GM23338 (cell line): ENCODE measurements at regions not wholly inside any gene's neighbourhood (a gene's known extent, or its start where the extent isn't known, plus 50 kb on each side); places are given as distances from the start of the nearest gene placed in this dataset.

ENCODE experiments used
- ATAC-seq: fragments of 200-7000 bp; cut with Tn5 transposase; 3 replicates; pipeline ENCODE4 v1.9.1; 2020
- DNase-seq: peaks from one replicate; pipeline ENCODE4 v3.0.0-alpha.2; 2015; ENCODE audit warnings: low spot score
- H2AFZ ChIP-seq: fragments of 200-600 bp; sonication (generic); 2 replicates; pipeline ENCODE4 v1.8.0; 2016; ENCODE audit warnings: antibody characterized with exemption, mild to moderate bottlenecking, moderate library complexity
- H3F3A ChIP-seq: fragments of 200-600 bp; sonication (generic); replicated peaks from 2 replicates; pipeline ENCODE4 v1.8.0; 2017; ENCODE audit warnings: antibody characterized with exemption, mixed run types, low read depth
- H3K27ac ChIP-seq: fragments of 200-600 bp; sonication (generic); 2 replicates; pipeline ENCODE4 v1.6.1; 2016; ENCODE audit warnings: low read depth
- H3K27me3 ChIP-seq: fragments of 200-600 bp; sonication (generic); 2 replicates; pipeline ENCODE4 v1.8.0; 2016; ENCODE audit warnings: mild to moderate bottlenecking, mixed run types, moderate library complexity; ENCODE audit not compliant: insufficient read depth
- H3K36me3 ChIP-seq: fragments of 200-600 bp; sonication (generic); 2 replicates; pipeline ENCODE4 v1.8.0; 2016; ENCODE audit warnings: mild to moderate bottlenecking; ENCODE audit not compliant: insufficient read depth
- H3K4me1 ChIP-seq: fragments of 200-600 bp; sonication (generic); 2 replicates; pipeline ENCODE4 v1.8.0; 2016; ENCODE audit warnings: mild to moderate bottlenecking, moderate library complexity; ENCODE audit not compliant: insufficient read depth
- H3K4me2 ChIP-seq: fragments of 200-600 bp; sonication (generic); 2 replicates; pipeline ENCODE4 v1.7.1; 2017; ENCODE audit warnings: mixed run types
- H3K4me3 ChIP-seq: fragments of 200-600 bp; sonication (generic); 2 replicates; pipeline ENCODE4 v1.6.1; 2016; ENCODE audit warnings: mixed run types
- H3K79me2 ChIP-seq: fragments of 200-600 bp; sonication (generic); replicated peaks from 2 replicates; pipeline ENCODE4 v1.8.0; 2017; ENCODE audit warnings: mild to moderate bottlenecking; ENCODE audit not compliant: insufficient read depth
- H3K9me2 ChIP-seq: fragments of 200-600 bp; sonication (generic); 2 replicates; pipeline ENCODE4 v1.8.0; 2017; ENCODE audit not compliant: insufficient read depth
- H4K20me1 ChIP-seq: fragments of 200-600 bp; sonication (generic); replicated peaks from 2 replicates; pipeline ENCODE4 v1.8.0; 2017; ENCODE audit warnings: mild to moderate bottlenecking; ENCODE audit not compliant: insufficient read depth
- H3K27ac Mint-ChIP-seq: 2 replicates; pipeline ENCODE4 v1.8.0; 2020; ENCODE audit warnings: inconsistent platforms, mild to moderate bottlenecking, moderate library complexity, mixed read lengths
- H3K27me3 Mint-ChIP-seq: 3 replicates; pipeline ENCODE4 v1.8.0; 2022; ENCODE audit warnings: low read depth, mild to moderate bottlenecking, moderate library complexity, mixed read lengths, inconsistent platforms; ENCODE audit not compliant: insufficient read depth, poor library complexity
- H3K36me3 Mint-ChIP-seq: 3 replicates; pipeline ENCODE4 v1.8.0; 2021; ENCODE audit warnings: low read depth, mild to moderate bottlenecking, inconsistent platforms, moderate library complexity, mixed read lengths
- H3K4me1 Mint-ChIP-seq: 3 replicates; pipeline ENCODE4 v1.8.0; 2020; ENCODE audit warnings: mild to moderate bottlenecking, inconsistent platforms, mixed read lengths
- H3K4me3 Mint-ChIP-seq: 3 replicates; pipeline ENCODE4 v1.8.0; 2021; ENCODE audit warnings: moderate library complexity, mild to moderate bottlenecking, inconsistent platforms, mixed read lengths
- H3K9me3 Mint-ChIP-seq: 3 replicates; pipeline ENCODE4 v1.8.0; 2020; ENCODE audit warnings: moderate library complexity, mild to moderate bottlenecking, inconsistent platforms, mixed read lengths
- CREB1 ChIP-seq: fragments of 250-450 bp; sonication (Bioruptor Pico); IDR thresholded peaks from 2 replicates; pipeline ENCODE4 v1.5.0; 2020; ENCODE audit warnings: low read depth, mild to moderate bottlenecking, moderate library complexity
- CTCF ChIP-seq, 2 experiments: fragments of 200-600 bp in 1 of 2; sonication (generic) in 1 of 2; conservative IDR thresholded peaks; 2 replicates each; pipeline versions ENCODE4 v1.5.1 to v1.6.1; 2016 to 2017; ENCODE audit warnings: antibody characterized with exemption in 2 of 2, low read depth in 2 of 2, mild to moderate bottlenecking in 2 of 2, moderate library complexity in 1 of 2
- ETS1 ChIP-seq: IDR thresholded peaks from 2 replicates; pipeline ENCODE4 v1.6.1; 2016; ENCODE audit warnings: antibody characterized with exemption
- EZH2 ChIP-seq: fragments of 200-600 bp; sonication (generic); IDR thresholded peaks from one replicate; pipeline ENCODE4 v1.8.0; 2017; ENCODE audit warnings: antibody characterized with exemption, mild to moderate bottlenecking, low read depth; ENCODE audit not compliant: unreplicated experiment
- EZH2phosphoT487 ChIP-seq: fragments of 200-600 bp; sonication (generic); IDR thresholded peaks from one replicate; pipeline ENCODE4 v1.8.1; 2018; ENCODE audit warnings: antibody characterized with exemption; ENCODE audit not compliant: unreplicated experiment
- JUNB ChIP-seq: IDR thresholded peaks from one replicate; pipeline ENCODE4 v1.6.1; 2016; ENCODE audit warnings: antibody characterized with exemption; ENCODE audit not compliant: unreplicated experiment
- NANOG ChIP-seq: IDR thresholded peaks from 2 replicates; pipeline ENCODE4 v1.6.1; 2016; ENCODE audit warnings: antibody characterized with exemption, borderline replicate concordance
- POLR2AphosphoS5 ChIP-seq: IDR thresholded peaks from 2 replicates; pipeline ENCODE4 v1.6.1; 2016; ENCODE audit warnings: antibody characterized with exemption, low read depth
- STAT1 ChIP-seq: IDR thresholded peaks from one replicate; pipeline ENCODE4 v1.6.1; 2016; ENCODE audit warnings: antibody characterized with exemption; ENCODE audit not compliant: unreplicated experiment
- ZNF114 ChIP-seq: fragments of 250-450 bp; sonication (Bioruptor Pico); IDR thresholded peaks from 2 replicates; pipeline ENCODE4 v1.5.0; 2020; ENCODE audit warnings: mild to moderate bottlenecking, moderate library complexity
- ZNF331 ChIP-seq: fragments of 250-450 bp; sonication (Bioruptor Pico); IDR thresholded peaks from 2 replicates; pipeline ENCODE4 v1.5.0; 2020; ENCODE audit warnings: low read depth, mild to moderate bottlenecking, moderate library complexity
- ZNF462 ChIP-seq: fragments of 250-450 bp; sonication (Bioruptor Pico); IDR thresholded peaks from 2 replicates; pipeline ENCODE4 v1.5.0; 2020; ENCODE audit warnings: mild to moderate bottlenecking, moderate library complexity

GRCh38 chr6:1035401-1035800, 276.5 kb upstream of the FOXQ1 start (continued):
- no peak for TF ChIP-seq POLR2AphosphoS5
- TF ChIP-seq ETS1: no peak
- TF ChIP-seq ZNF331: no peak
- no peak for TF ChIP-seq EZH2phosphoT487

GRCh38 chr6:1031720-1032119, 280.2 kb upstream of the FOXQ1 start:
- Histone ChIP-seq H3K9me2 (peaks cover 9% of the 10 kb centered on the region; the same call in 1 of the 2 replicates), H3F3A (no peaks in the 10 kb centered on the region), H3K27ac (no peak overlapping the region), H3K36me3 (no peaks in the 10 kb centered on the region), H3K4me1 (peaks cover 3% of the 10 kb centered on the region; the same call in 1 of the 2 replicates), H3K27me3 (no peaks in the 10 kb centered on the region), H3K4me2 (no peak overlapping the region), H2AFZ (no peak overlapping the region), H4K20me1 (no peaks in the 10 kb centered on the region), H3K4me3 (no peak overlapping the region), H3K79me2 (no peaks in the 10 kb centered on the region)
- Mint-ChIP-seq H3K27ac (no peak overlapping the region), H3K4me1 (peaks cover 24% of the 10 kb centered on the region), H3K4me3 (no peak overlapping the region), H3K9me3 (peaks cover 7% of the 10 kb centered on the region; the same call in 1 of the 3 replicates), H3K36me3 (no peaks in the 10 kb centered on the region), H3K27me3 (peaks cover 1% of the 10 kb centered on the region)
- DNase-seq: no peak
- TF ChIP-seq NANOG (no peak), CTCF (conservative IDR thresholded peaks at IDR 0.05; ENCODE audit: low read depth in 2 of 2) (no peak), CREB1 (CRISPR knock-in tag) (no peak), STAT1 (no peak), JUNB (no peak)
- no peak for ATAC-seq

GRCh38 chr6:1029141-1029540, 282.8 kb upstream of the FOXQ1 start:
- Histone ChIP-seq H3K4me3 (no peak overlapping the region), H3K36me3 (no peaks in the 10 kb centered on the region), H3K4me2 (no peak overlapping the region), H3K79me2 (no peaks in the 10 kb centered on the region), H4K20me1 (no peaks in the 10 kb centered on the region), H3K9me2 (peaks cover 9% of the 10 kb centered on the region; the same call in 1 of the 2 replicates), H3K4me1 (peaks cover 3% of the 10 kb centered on the region; the same call in 1 of the 2 replicates), H3K27me3 (no peaks in the 10 kb centered on the region), H3F3A (no peaks in the 10 kb centered on the region), H2AFZ (no peak overlapping the region), H3K27ac (no peak overlapping the region)
- ATAC-seq: no peak
- H3K9me3 Mint-ChIP-seq: peaks cover 7% of the 10 kb centered on the region; the same call in 1 of the 3 replicates
- H3K27ac Mint-ChIP-seq: no peak overlapping the region
- no peak overlapping the region for H3K4me3 Mint-ChIP-seq
- peaks cover 6% of the 10 kb centered on the region for H3K27me3 Mint-ChIP-seq
- peaks cover 35% of the 10 kb centered on the region for H3K4me1 Mint-ChIP-seq
- H3K36me3 Mint-ChIP-seq: no peaks in the 10 kb centered on the region
- no peak for DNase-seq
- no peak for TF ChIP-seq ZNF462 (CRISPR knock-in tag)
- TF ChIP-seq EZH2phosphoT487: no peak
- TF ChIP-seq EZH2: no peak
- no peak for TF ChIP-seq JUNB
- TF ChIP-seq ZNF114 (CRISPR knock-in tag): no peak
